Activated T-cell treated with anti-CD3 and anti-CD28 coated beads for 1 hour (primary cell): ENCODE measurements at regions not wholly inside any gene's neighbourhood (a gene's known extent, or its start where the extent isn't known, plus 50 kb on each side); places are given as distances from the start of the nearest gene placed in this dataset.

ENCODE experiments used
- DNase-seq: peaks from one replicate; pipeline ENCODE4 v3.0.0-alpha.2; 2020; ENCODE audit warnings: low read depth

GRCh38 chr2:71839826-71840225, 307.8 kb downstream of the CYP26B1 start:
- DNase-seq = no peak

GRCh38 chr2:71834796-71835195, 312.9 kb downstream of the CYP26B1 start:
- DNase-seq = no peak

GRCh38 chr2:71833855-71834560, 313.7 kb downstream of the CYP26B1 start:
- DNase-seq = no peak

- no peak for DNase-seq
Measured at GRCh38 chr2:71833272-71833671, 314.4 kb downstream of the CYP26B1 start.

GRCh38 chr2:71832844-71833243, 314.8 kb downstream of the CYP26B1 start:
- no peak for DNase-seq

GRCh38 chr2:71832388-71832787, 315.3 kb downstream of the CYP26B1 start:
- no peak for DNase-seq

GRCh38 chr2:71831193-71831577, 316.5 kb downstream of the CYP26B1 start:
- DNase-seq = no peak

GRCh38 chr2:71830497-71831192, 317.0 kb downstream of the CYP26B1 start:
- DNase-seq = no peak

GRCh38 chr2:71829008-71829407, 318.7 kb downstream of the CYP26B1 start:
- DNase-seq = no peak

- DNase-seq = no peak
Measured at GRCh38 chr2:71827973-71828372, 319.7 kb downstream of the CYP26B1 start.

- DNase-seq = no peak
Measured at GRCh38 chr2:71827524-71827901, 320.1 kb downstream of the CYP26B1 start.

GRCh38 chr2:71826826-71827523, 320.7 kb downstream of the CYP26B1 start:
- DNase-seq = no peak

- DNase-seq = no peak
Measured at GRCh38 chr2:71826299-71826698, 321.4 kb downstream of the CYP26B1 start.

- no peak for DNase-seq
Measured at GRCh38 chr2:71824436-71824835, 323.2 kb downstream of the CYP26B1 start.

- DNase-seq = no peak
Measured at GRCh38 chr2:71823526-71823925, 324.1 kb downstream of the CYP26B1 start.

- no peak for DNase-seq
Measured at GRCh38 chr2:71822463-71822862, 325.2 kb downstream of the CYP26B1 start.

- no peak for DNase-seq
Measured at GRCh38 chr2:71821856-71822255, 325.8 kb downstream of the CYP26B1 start.

- DNase-seq = no peak
Measured at GRCh38 chr2:71816815-71817214, 330.8 kb downstream of the CYP26B1 start.

- no peak for DNase-seq
Measured at GRCh38 chr2:71815701-71816474, 331.8 kb downstream of the CYP26B1 start.

- DNase-seq = no peak
Measured at GRCh38 chr2:71814885-71815284, 332.8 kb downstream of the CYP26B1 start.

- no peak for DNase-seq
Measured at GRCh38 chr2:71813807-71814470, 333.7 kb downstream of the CYP26B1 start.

- DNase-seq = no peak
Measured at GRCh38 chr2:71813315-71813714, 334.3 kb downstream of the CYP26B1 start.
